Muscle layer of colon (tissue), 2 donors: ENCODE measurements at regions not wholly inside any gene's neighbourhood (a gene's known extent, or its start where the extent isn't known, plus 50 kb on each side); places are given as distances from the start of the nearest gene placed in this dataset.
"Not testable (repeated sequence)": the region's sequence is repeated elsewhere in the genome, so short reads cannot be mapped to it uniquely, and the experiment has no call there.

ENCODE experiments used
- H3K27ac ChIP-seq: one replicate; pipeline ENCODE4 v1.7.0; 2013; ENCODE audit warnings: low read depth, mild to moderate bottlenecking, low read length, moderate library complexity
- H3K27me3 ChIP-seq, 2 donors: one replicate each; pipeline ENCODE4 v1.7.0; 2013; ENCODE audit warnings: low read length in 2 of 2, mild to moderate bottlenecking in 2 of 2; ENCODE audit not compliant: insufficient read depth in 2 of 2, control insufficient read depth in 1 of 2
- H3K36me3 ChIP-seq: one replicate; pipeline ENCODE4 v1.7.0; 2013; ENCODE audit warnings: mild to moderate bottlenecking, low read length; ENCODE audit not compliant: insufficient read depth
- H3K4me1 ChIP-seq: one replicate; pipeline ENCODE4 v1.7.0; 2013; ENCODE audit warnings: mild to moderate bottlenecking, low read length; ENCODE audit not compliant: insufficient read depth
- H3K4me3 ChIP-seq, 2 donors: one replicate each; pipeline ENCODE4 v1.7.0; 2013; ENCODE audit warnings: low read length in 2 of 2, low read depth in 1 of 2, mild to moderate bottlenecking in 1 of 2, moderate library complexity in 1 of 2
- H3K9ac ChIP-seq: one replicate; pipeline ENCODE4 v1.7.0; 2013; ENCODE audit warnings: low read length
- H3K9me3 ChIP-seq: one replicate; pipeline ENCODE4 v1.7.0; 2013; ENCODE audit warnings: mild to moderate bottlenecking, low read length
- donor health status: abdominal sarcoma.
- donor health status: Adenocarcinoma of cecum.

DNA sequence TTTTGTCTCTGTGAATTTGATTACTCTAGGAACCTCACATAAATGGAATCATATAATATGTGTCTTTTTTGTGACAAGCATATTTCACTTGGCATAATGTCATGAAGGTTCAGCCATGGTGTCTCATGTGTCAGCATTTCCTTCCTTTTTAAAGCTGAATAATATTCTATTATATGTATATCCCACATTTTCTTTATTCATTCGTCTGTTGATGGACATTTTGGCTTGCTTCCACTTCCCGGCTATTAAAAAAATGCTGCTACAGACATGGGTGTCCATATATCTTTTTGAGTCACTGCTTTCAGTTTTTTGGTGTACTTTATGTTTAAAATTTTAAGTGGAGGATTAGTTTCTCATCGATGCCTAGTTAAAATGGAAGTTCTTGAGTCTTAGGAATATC lies 59.8 kb upstream of the C5orf63 start:
- H3K36me3 ChIP-seq = no peaks in the 10 kb centered on the region
- H3K9me3 ChIP-seq = no peaks in the 10 kb centered on the region
- no peaks in the 10 kb centered on the region for H3K27me3 ChIP-seq
- no peak overlapping the region for H3K9ac ChIP-seq
- H3K4me1 ChIP-seq = no peaks in the 10 kb centered on the region
- H3K4me3 ChIP-seq = no peak overlapping the region
- no peak overlapping the region for H3K27ac ChIP-seq

- Histone ChIP-seq H3K27me3 (no peaks in the 10 kb centered on the region), H3K9ac (no peak overlapping the region), H3K4me3 (no peak overlapping the region), H3K9me3 (no peaks in the 10 kb centered on the region), H3K4me1 (no peaks in the 10 kb centered on the region), H3K27ac (no peak overlapping the region), H3K36me3 (no peaks in the 10 kb centered on the region)
Observed at GRCh38 chr5:127136908-127137307, 63.6 kb upstream of the C5orf63 start.

GRCh38 chr5:127143722-127144121 lies 70.4 kb upstream of the C5orf63 start:
- no peaks in the 10 kb centered on the region for H3K36me3 ChIP-seq
- H3K4me1 ChIP-seq = no peaks in the 10 kb centered on the region
- no peaks in the 10 kb centered on the region for H3K27me3 ChIP-seq
- no peak overlapping the region for H3K4me3 ChIP-seq
- no peak overlapping the region for H3K27ac ChIP-seq
- no peaks in the 10 kb centered on the region for H3K9me3 ChIP-seq
- H3K9ac ChIP-seq = no peak overlapping the region

DNA sequence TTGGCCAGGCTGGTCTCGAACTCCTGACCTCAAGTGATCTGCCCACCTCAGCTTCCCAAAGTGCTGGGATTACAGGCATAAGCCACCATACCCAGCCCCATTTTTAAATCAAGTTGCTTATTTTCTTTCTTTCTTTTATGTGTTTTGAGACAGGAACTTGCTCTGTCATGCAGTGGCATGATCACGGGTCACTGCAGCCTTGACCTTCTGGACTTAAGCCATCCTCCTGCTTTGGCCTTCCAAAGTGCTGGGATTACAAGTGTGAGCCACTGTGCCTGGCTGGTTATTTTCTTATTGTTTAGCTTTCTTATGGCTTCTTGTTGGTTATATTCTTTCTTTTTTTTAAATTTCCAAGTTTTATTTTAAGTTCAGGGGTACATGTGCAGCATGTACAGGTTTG lies 79.7 kb upstream of the C5orf63 start:
- no peaks in the 10 kb centered on the region for H3K36me3 ChIP-seq

DNA sequence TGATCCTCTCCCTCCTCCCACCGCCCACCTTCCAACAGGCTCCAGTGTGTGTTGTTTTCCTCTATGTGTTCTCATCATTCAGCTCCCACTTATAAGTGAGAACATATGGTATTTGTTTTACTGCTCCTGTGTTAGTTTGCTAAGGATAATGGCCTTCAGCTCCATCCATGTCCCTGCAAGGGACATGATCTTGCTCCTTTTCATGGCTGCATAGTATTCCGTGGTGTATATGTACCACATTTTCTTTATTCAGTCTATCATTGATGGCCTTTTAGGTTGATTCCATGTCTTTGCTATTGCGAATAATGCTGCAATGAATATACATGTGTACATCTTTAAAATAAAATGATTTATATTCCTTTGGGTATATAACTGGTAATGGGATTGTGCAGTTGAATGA lies 80.2 kb upstream of the C5orf63 start:
- Histone ChIP-seq H3K4me1 (no peaks in the 10 kb centered on the region), H3K9me3 (no peaks in the 10 kb centered on the region), H3K27me3 (no peaks in the 10 kb centered on the region), H3K4me3 (no peak overlapping the region), H3K27ac (no peak overlapping the region), H3K36me3 (no peaks in the 10 kb centered on the region), H3K9ac (no peak overlapping the region)

More for the DNA sequence above, 79.7 kb upstream of the C5orf63 start:
- H3K4me1 ChIP-seq = no peaks in the 10 kb centered on the region
- no peaks in the 10 kb centered on the region for H3K9me3 ChIP-seq
- H3K4me3 ChIP-seq = no peak overlapping the region
- no peak overlapping the region for H3K9ac ChIP-seq
- H3K27me3 ChIP-seq = no peaks in the 10 kb centered on the region
- no peak overlapping the region for H3K27ac ChIP-seq

DNA sequence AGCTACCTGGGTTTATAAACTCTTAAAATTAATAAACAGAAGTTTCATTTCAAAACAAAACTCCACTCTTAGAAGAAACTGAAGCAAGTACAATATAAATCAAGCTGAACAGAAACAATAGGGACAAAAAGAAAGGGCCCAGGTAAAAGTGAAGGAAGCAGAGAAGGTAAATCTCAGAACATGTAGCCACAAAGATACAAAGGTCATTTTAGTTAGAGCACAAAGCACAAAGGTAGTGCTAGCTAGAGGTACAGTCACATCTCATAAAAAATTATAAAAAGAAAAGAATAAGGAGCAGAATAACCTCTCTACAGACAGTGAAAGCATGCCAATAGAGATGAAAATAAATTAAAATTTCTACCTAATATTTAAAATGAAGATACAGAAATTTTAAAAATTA lies 90.4 kb upstream of the C5orf63 start:
- no peak overlapping the region for H3K9ac ChIP-seq
- H3K27ac ChIP-seq = no peak overlapping the region

GRCh38 chr5:127170918-127171600 lies 97.8 kb upstream of the C5orf63 start:
- Histone ChIP-seq H3K27me3 (no peaks in the 10 kb centered on the region), H3K4me1 (no peaks in the 10 kb centered on the region), H3K9me3 (no peaks in the 10 kb centered on the region), H3K36me3 (no peaks in the 10 kb centered on the region), H3K27ac (no peak overlapping the region), H3K9ac (no peak overlapping the region), H3K4me3 (no peak overlapping the region)

More for the DNA sequence above, 90.4 kb upstream of the C5orf63 start:
- Histone ChIP-seq H3K9me3 (no peaks in the 10 kb centered on the region), H3K4me1 (no peaks in the 10 kb centered on the region), H3K4me3 (no peak overlapping the region), H3K36me3 (no peaks in the 10 kb centered on the region), H3K27me3 (no peaks in the 10 kb centered on the region)

- no peaks in the 10 kb centered on the region for H3K4me1 ChIP-seq
- H3K9ac ChIP-seq = no peak overlapping the region
- no peak overlapping the region for H3K4me3 ChIP-seq
Observed at GRCh38 chr5:127176769-127177168, 103.5 kb upstream of the C5orf63 start.

DNA sequence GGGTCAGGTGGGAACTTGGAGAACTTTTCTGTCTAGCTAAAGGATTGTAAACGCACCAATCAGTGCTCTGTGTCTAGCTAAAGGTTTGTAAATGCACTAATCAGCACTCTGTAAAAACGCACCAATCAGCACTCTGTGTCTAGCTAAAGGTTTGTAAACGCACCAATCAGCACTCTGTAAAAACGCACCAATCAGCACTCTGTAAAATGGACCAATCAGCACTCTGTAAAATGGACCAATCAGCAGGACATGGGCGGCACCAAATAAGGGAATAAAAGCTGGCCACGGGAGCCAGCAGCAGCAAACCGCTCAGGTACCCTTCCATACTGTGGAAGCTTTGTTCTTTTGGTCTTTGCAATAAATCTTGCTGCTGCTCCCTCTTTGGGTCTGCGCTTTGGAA lies 108.0 kb upstream of the MEGF10 start:
- not testable (repeated sequence) for H3K9ac ChIP-seq, H3K9me3 ChIP-seq, H3K4me1 ChIP-seq, H3K27ac ChIP-seq, H3K36me3 ChIP-seq, H3K4me3 ChIP-seq, H3K27me3 ChIP-seq

More at GRCh38 chr5:127176769-127177168, 103.5 kb upstream of the C5orf63 start:
- no peaks in the 10 kb centered on the region for H3K27me3 ChIP-seq
- no peak overlapping the region for H3K27ac ChIP-seq
- no peaks in the 10 kb centered on the region for H3K36me3 ChIP-seq
- no peaks in the 10 kb centered on the region for H3K9me3 ChIP-seq

DNA sequence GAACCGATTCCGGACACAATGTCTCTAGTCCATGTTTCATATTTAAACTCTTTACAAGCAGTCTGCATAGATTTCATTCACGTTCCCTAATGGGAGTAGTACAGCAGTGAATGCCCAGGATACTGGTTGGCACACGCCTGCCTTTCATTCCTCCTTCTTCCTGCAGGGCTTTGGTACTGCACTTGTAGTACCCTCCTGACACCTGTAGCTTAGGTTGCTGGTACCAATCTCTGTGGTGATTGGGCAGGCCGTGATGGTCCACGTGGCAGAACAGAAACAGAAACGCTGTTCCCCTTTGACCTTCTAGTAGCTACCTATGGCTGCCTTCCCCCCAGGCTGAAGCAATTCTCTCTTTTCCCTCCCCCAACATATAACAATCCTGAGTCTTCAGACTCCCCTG lies 107.3 kb upstream of the MEGF10 start:
- Histone ChIP-seq H3K9ac (no peak overlapping the region), H3K4me3 (no peak overlapping the region), H3K9me3 (no peaks in the 10 kb centered on the region), H3K27ac (no peak overlapping the region), H3K36me3 (no peaks in the 10 kb centered on the region), H3K27me3 (no peaks in the 10 kb centered on the region), H3K4me1 (no peaks in the 10 kb centered on the region)

DNA sequence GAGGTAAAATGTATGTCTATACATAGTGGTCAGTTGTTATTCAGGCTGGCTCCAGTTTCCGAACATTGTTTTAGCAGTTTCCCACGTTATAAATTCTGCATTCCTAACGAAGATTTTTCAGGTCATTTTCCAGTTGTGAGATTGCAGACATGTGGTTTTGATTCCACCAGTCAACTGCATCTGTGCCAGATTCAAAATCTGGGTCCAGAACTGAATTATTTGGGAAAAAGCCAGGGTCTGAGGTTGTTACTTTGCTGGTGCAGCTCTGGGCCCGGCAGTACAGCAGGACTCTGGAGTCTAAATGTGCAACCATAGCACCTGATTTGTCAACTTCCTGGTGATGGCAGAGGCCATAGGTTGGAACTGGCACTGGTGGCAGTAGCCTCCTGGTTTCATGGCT lies 105.7 kb upstream of the MEGF10 start:
- no peaks in the 10 kb centered on the region for H3K36me3 ChIP-seq

GRCh38 chr5:127186657-127187056 lies 103.9 kb upstream of the MEGF10 start:
- H3K9ac ChIP-seq = no peak overlapping the region
- H3K9me3 ChIP-seq = no peaks in the 10 kb centered on the region
- H3K4me1 ChIP-seq = no peaks in the 10 kb centered on the region
- H3K4me3 ChIP-seq = no peak overlapping the region
- no peaks in the 10 kb centered on the region for H3K36me3 ChIP-seq
- no peaks in the 10 kb centered on the region for H3K27me3 ChIP-seq
- H3K27ac ChIP-seq = no peak overlapping the region

More for the DNA sequence above, 105.7 kb upstream of the MEGF10 start:
- H3K27ac ChIP-seq = no peak overlapping the region
- no peaks in the 10 kb centered on the region for H3K4me1 ChIP-seq
- H3K4me3 ChIP-seq = no peak overlapping the region
- no peaks in the 10 kb centered on the region for H3K27me3 ChIP-seq
- H3K9ac ChIP-seq = no peak overlapping the region
- H3K9me3 ChIP-seq = no peaks in the 10 kb centered on the region
